GM23338 (cell line): ENCODE measurements at regions not wholly inside any gene's neighbourhood (a gene's known extent, or its start where the extent isn't known, plus 50 kb on each side); places are given as distances from the start of the nearest gene placed in this dataset.

Experiments
- ATAC-seq: fragments of 200-7000 bp; cut with Tn5 transposase; 3 replicates; pipeline ENCODE4 v1.9.1; 2020
- DNase-seq: peaks from one replicate; pipeline ENCODE4 v3.0.0-alpha.2; 2015; ENCODE audit warnings: low spot score
- H2AFZ ChIP-seq: fragments of 200-600 bp; sonication (generic); 2 replicates; pipeline ENCODE4 v1.8.0; 2016; ENCODE audit warnings: antibody characterized with exemption, mild to moderate bottlenecking, moderate library complexity
- H3F3A ChIP-seq: fragments of 200-600 bp; sonication (generic); replicated peaks from 2 replicates; pipeline ENCODE4 v1.8.0; 2017; ENCODE audit warnings: antibody characterized with exemption, mixed run types, low read depth
- H3K27ac ChIP-seq: fragments of 200-600 bp; sonication (generic); 2 replicates; pipeline ENCODE4 v1.6.1; 2016; ENCODE audit warnings: low read depth
- H3K27me3 ChIP-seq: fragments of 200-600 bp; sonication (generic); 2 replicates; pipeline ENCODE4 v1.8.0; 2016; ENCODE audit warnings: mild to moderate bottlenecking, mixed run types, moderate library complexity; ENCODE audit not compliant: insufficient read depth
- H3K36me3 ChIP-seq: fragments of 200-600 bp; sonication (generic); 2 replicates; pipeline ENCODE4 v1.8.0; 2016; ENCODE audit warnings: mild to moderate bottlenecking; ENCODE audit not compliant: insufficient read depth
- H3K4me1 ChIP-seq: fragments of 200-600 bp; sonication (generic); 2 replicates; pipeline ENCODE4 v1.8.0; 2016; ENCODE audit warnings: mild to moderate bottlenecking, moderate library complexity; ENCODE audit not compliant: insufficient read depth
- H3K4me2 ChIP-seq: fragments of 200-600 bp; sonication (generic); 2 replicates; pipeline ENCODE4 v1.7.1; 2017; ENCODE audit warnings: mixed run types
- H3K4me3 ChIP-seq: fragments of 200-600 bp; sonication (generic); 2 replicates; pipeline ENCODE4 v1.6.1; 2016; ENCODE audit warnings: mixed run types
- H3K79me2 ChIP-seq: fragments of 200-600 bp; sonication (generic); replicated peaks from 2 replicates; pipeline ENCODE4 v1.8.0; 2017; ENCODE audit warnings: mild to moderate bottlenecking; ENCODE audit not compliant: insufficient read depth
- H3K9me2 ChIP-seq: fragments of 200-600 bp; sonication (generic); 2 replicates; pipeline ENCODE4 v1.8.0; 2017; ENCODE audit not compliant: insufficient read depth
- H4K20me1 ChIP-seq: fragments of 200-600 bp; sonication (generic); replicated peaks from 2 replicates; pipeline ENCODE4 v1.8.0; 2017; ENCODE audit warnings: mild to moderate bottlenecking; ENCODE audit not compliant: insufficient read depth
- H3K27ac Mint-ChIP-seq: 2 replicates; pipeline ENCODE4 v1.8.0; 2020; ENCODE audit warnings: inconsistent platforms, mild to moderate bottlenecking, moderate library complexity, mixed read lengths
- H3K27me3 Mint-ChIP-seq: 3 replicates; pipeline ENCODE4 v1.8.0; 2022; ENCODE audit warnings: low read depth, mild to moderate bottlenecking, moderate library complexity, mixed read lengths, inconsistent platforms; ENCODE audit not compliant: insufficient read depth, poor library complexity
- H3K36me3 Mint-ChIP-seq: 3 replicates; pipeline ENCODE4 v1.8.0; 2021; ENCODE audit warnings: low read depth, mild to moderate bottlenecking, inconsistent platforms, moderate library complexity, mixed read lengths
- H3K4me1 Mint-ChIP-seq: 3 replicates; pipeline ENCODE4 v1.8.0; 2020; ENCODE audit warnings: mild to moderate bottlenecking, inconsistent platforms, mixed read lengths
- H3K4me3 Mint-ChIP-seq: 3 replicates; pipeline ENCODE4 v1.8.0; 2021; ENCODE audit warnings: moderate library complexity, mild to moderate bottlenecking, inconsistent platforms, mixed read lengths
- H3K9me3 Mint-ChIP-seq: 3 replicates; pipeline ENCODE4 v1.8.0; 2020; ENCODE audit warnings: moderate library complexity, mild to moderate bottlenecking, inconsistent platforms, mixed read lengths
- CREB1 ChIP-seq: fragments of 250-450 bp; sonication (Bioruptor Pico); IDR thresholded peaks from 2 replicates; pipeline ENCODE4 v1.5.0; 2020; ENCODE audit warnings: low read depth, mild to moderate bottlenecking, moderate library complexity
- NANOG ChIP-seq: IDR thresholded peaks from 2 replicates; pipeline ENCODE4 v1.6.1; 2016; ENCODE audit warnings: antibody characterized with exemption, borderline replicate concordance
- POLR2AphosphoS5 ChIP-seq: IDR thresholded peaks from 2 replicates; pipeline ENCODE4 v1.6.1; 2016; ENCODE audit warnings: antibody characterized with exemption, low read depth
- STAT1 ChIP-seq: IDR thresholded peaks from one replicate; pipeline ENCODE4 v1.6.1; 2016; ENCODE audit warnings: antibody characterized with exemption; ENCODE audit not compliant: unreplicated experiment
- ZNF331 ChIP-seq: fragments of 250-450 bp; sonication (Bioruptor Pico); IDR thresholded peaks from 2 replicates; pipeline ENCODE4 v1.5.0; 2020; ENCODE audit warnings: low read depth, mild to moderate bottlenecking, moderate library complexity
- TF ChIP-seq, protein P1 (sequence below): fragments of 250-450 bp; sonication (Bioruptor Pico); IDR thresholded peaks from 2 replicates; pipeline ENCODE4 v1.5.0; 2020; ENCODE audit warnings: mild to moderate bottlenecking, moderate library complexity

DNA sequence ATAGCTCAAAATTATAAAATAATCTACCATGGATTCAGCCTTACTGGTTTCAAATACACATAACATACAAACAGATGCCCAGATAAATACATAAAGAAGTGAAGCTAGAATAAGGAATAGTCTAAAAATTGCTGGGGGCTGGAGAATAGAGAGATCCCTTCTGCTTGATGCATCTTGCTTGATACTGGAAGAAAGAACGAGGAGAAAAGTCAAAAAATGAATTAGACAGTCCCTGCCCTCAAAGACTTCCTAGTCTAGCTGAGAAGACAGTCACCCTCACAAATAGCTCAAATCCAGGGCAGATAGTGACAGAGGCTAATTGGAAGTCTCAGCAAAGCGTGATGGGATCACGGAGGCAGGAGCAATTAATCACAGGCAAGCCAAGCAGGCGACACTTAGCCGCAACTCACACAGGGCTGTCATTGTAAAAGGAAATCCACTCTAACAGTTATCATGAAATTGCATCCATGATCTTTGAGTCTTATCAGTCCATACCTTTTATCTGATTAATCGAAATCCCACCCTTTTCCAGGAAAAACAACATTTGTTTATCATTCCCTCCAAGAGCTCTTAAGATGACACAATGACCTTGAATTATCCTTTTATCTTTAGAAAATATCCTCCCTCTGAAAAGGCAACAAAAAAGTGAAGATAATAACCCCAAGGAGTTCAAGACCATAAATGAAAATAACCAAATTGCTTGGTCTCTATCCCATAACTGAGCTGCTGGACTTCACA is 59.7 kb upstream of the TIAM1 start (continued):
- TF ChIP-seq, protein P1, sequence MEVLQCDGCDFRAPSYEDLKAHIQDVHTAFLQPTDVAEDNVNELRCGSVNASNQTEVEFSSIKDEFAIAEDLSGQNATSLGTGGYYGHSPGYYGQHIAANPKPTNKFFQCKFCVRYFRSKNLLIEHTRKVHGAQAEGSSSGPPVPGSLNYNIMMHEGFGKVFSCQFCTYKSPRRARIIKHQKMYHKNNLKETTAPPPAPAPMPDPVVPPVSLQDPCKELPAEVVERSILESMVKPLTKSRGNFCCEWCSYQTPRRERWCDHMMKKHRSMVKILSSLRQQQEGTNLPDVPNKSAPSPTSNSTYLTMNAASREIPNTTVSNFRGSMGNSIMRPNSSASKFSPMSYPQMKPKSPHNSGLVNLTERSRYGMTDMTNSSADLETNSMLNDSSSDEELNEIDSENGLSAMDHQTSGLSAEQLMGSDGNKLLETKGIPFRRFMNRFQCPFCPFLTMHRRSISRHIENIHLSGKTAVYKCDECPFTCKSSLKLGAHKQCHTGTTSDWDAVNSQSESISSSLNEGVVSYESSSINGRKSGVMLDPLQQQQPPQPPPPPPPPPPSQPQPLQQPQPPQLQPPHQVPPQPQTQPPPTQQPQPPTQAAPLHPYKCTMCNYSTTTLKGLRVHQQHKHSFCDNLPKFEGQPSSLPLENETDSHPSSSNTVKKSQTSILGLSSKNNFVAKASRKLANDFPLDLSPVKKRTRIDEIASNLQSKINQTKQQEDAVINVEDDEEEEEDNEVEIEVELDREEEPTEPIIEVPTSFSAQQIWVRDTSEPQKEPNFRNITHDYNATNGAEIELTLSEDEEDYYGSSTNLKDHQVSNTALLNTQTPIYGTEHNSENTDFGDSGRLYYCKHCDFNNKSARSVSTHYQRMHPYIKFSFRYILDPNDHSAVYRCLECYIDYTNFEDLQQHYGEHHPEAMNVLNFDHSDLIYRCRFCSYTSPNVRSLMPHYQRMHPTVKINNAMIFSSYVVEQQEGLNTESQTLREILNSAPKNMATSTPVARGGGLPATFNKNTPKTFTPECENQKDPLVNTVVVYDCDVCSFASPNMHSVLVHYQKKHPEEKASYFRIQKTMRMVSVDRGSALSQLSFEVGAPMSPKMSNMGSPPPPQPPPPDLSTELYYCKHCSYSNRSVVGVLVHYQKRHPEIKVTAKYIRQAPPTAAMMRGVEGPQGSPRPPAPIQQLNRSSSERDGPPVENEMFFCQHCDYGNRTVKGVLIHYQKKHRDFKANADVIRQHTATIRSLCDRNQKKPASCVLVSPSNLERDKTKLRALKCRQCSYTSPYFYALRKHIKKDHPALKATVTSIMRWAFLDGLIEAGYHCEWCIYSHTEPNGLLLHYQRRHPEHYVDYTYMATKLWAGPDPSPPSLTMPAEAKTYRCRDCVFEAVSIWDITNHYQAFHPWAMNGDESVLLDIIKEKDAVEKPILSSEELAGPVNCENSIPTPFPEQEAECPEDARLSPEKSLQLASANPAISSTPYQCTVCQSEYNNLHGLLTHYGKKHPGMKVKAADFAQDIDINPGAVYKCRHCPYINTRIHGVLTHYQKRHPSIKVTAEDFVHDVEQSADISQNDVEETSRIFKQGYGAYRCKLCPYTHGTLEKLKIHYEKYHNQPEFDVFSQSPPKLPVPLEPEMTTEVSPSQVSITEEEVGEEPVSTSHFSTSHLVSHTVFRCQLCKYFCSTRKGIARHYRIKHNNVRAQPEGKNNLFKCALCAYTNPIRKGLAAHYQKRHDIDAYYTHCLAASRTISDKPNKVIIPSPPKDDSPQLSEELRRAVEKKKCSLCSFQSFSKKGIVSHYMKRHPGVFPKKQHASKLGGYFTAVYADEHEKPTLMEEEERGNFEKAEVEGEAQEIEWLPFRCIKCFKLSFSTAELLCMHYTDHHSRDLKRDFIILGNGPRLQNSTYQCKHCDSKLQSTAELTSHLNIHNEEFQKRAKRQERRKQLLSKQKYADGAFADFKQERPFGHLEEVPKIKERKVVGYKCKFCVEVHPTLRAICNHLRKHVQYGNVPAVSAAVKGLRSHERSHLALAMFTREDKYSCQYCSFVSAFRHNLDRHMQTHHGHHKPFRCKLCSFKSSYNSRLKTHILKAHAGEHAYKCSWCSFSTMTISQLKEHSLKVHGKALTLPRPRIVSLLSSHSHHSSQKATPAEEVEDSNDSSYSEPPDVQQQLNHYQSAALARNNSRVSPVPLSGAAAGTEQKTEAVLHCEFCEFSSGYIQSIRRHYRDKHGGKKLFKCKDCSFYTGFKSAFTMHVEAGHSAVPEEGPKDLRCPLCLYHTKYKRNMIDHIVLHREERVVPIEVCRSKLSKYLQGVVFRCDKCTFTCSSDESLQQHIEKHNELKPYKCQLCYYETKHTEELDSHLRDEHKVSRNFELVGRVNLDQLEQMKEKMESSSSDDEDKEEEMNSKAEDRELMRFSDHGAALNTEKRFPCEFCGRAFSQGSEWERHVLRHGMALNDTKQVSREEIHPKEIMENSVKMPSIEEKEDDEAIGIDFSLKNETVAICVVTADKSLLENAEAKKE (CRISPR knock-in tag): no peak
- TF ChIP-seq POLR2AphosphoS5 (no peak), ZNF331 (CRISPR knock-in tag) (no peak), STAT1 (no peak)

DNA sequence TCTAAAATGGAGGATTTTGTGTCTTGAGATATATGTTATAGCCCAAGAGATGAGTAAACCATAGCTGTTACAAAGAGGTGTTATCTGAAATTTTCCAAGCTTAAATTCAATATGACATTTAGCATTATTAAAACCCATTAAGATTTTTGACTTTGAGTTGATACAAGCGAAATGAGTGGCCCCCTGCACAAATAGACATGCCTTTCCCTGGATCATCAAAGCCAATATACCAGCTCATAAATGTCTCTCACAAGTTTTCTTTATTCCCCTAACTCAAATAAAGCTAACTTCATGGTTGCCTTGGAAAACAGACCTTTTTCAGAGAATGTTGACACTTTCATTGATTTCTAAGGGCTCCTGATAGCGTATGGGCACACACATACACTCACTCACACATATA is 55.5 kb upstream of the TIAM1 start:
- TF ChIP-seq NANOG (no peak), CREB1 (no peak)
- Histone ChIP-seq H3K27ac (no peak overlapping the region), H3K4me1 (peaks cover 19% of the 10 kb centered on the region), H3K4me3 (no peak overlapping the region), H3K27me3 (no peaks in the 10 kb centered on the region), H3K36me3 (no peaks in the 10 kb centered on the region), H3K4me2 (no peak overlapping the region), H2AFZ (no peak overlapping the region), H3K79me2 (no peaks in the 10 kb centered on the region; the same call in 1 of the 2 replicates), H3F3A (no peaks in the 10 kb centered on the region), H3K9me2 (no peaks in the 10 kb centered on the region), H4K20me1 (no peaks in the 10 kb centered on the region; the same call in 1 of the 2 replicates)
- peaks cover 19% of the 10 kb centered on the region for H3K4me1 Mint-ChIP-seq
- no peaks in the 10 kb centered on the region for H3K9me3 Mint-ChIP-seq
- ATAC-seq (no peak), DNase-seq (no peak)
- no peaks in the 10 kb centered on the region for H3K36me3 Mint-ChIP-seq
- no peaks in the 10 kb centered on the region for H3K27me3 Mint-ChIP-seq
- H3K4me3 Mint-ChIP-seq: no peak overlapping the region
- no peak overlapping the region for H3K27ac Mint-ChIP-seq
